ENCODE measurements at regions not wholly inside any gene's neighbourhood (a gene's known extent, or its start where the extent isn't known, plus 50 kb on each side); places are given as distances from the start of the nearest gene placed in this dataset.
"Not testable (repeated sequence)": the region's sequence is repeated elsewhere in the genome, so short reads cannot be mapped to it uniquely, and the experiment has no call there.

DNA sequence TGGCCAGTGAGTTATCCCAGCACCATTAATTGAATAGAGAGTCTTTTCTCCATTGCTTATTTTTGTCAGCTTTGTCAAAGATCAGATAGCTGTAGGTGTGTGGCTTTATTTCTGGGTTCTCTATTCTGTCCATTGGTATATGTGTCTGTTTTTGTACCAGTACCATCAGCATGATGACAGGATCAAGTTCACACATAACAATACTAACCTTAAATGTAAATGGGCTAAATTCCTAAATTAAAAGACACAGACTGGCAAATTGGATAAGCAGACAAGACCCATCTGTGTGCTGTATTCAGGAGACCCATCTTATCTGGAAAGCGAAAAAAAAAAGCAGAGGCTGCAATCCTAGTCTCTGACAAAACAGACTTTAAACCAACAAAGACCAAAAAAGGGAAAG is 154.8 kb downstream of the ABHD5 start:
- TF ChIP-seq CTCF (IDR thresholded peaks at IDR 0.05; ENCODE audit: insufficient read depth, low read length); REST (IDR thresholded peaks at IDR 0.05; ENCODE audit: insufficient replicate concordance, low read depth); SPI1 (IDR thresholded peaks at IDR 0.05; ENCODE audit: borderline replicate concordance, low read depth); GABPA (IDR thresholded peaks at IDR 0.05; ENCODE audit: low read depth): not testable (repeated sequence)

Measured in HL-60 (cell line).